Bronchial epithelial cell (primary cell): ENCODE measurements at regions not wholly inside any gene's neighbourhood (a gene's known extent, or its start where the extent isn't known, plus 50 kb on each side); places are given as distances from the start of the nearest gene placed in this dataset.
"Not testable (repeated sequence)": the region's sequence is repeated elsewhere in the genome, so short reads cannot be mapped to it uniquely, and the experiment has no call there.

Experiments
- DNase-seq: peaks from one replicate; pipeline ENCODE4 v3.0.0-alpha.2; 2010; ENCODE audit warnings: low read depth
- FAIRE-seq: peaks from 2 replicates; lab custom pipeline; 2011; peaks lifted over from hg19 to GRCh38; lab: Jason Lieb, UNC
- H3K27me3 ChIP-seq: 2 replicates; pipeline ENCODE4 v1.5.1; 2011; ENCODE audit warnings: low read length; ENCODE audit not compliant: control insufficient read depth, insufficient read depth
- H3K36me3 ChIP-seq: 2 replicates; pipeline ENCODE4 v1.5.1; 2011; ENCODE audit warnings: low read length; ENCODE audit not compliant: control insufficient read depth, insufficient read depth
- H3K4me3 ChIP-seq: 2 replicates; pipeline ENCODE4 v1.5.1; 2011; ENCODE audit warnings: mild to moderate bottlenecking, low read depth, low read length, control low read depth
- CTCF ChIP-seq: IDR thresholded peaks from 2 replicates; pipeline ENCODE4 v1.5.1; 2011; ENCODE audit warnings: mild to moderate bottlenecking, moderate library complexity, low read length, control low read depth, inconsistent platforms; ENCODE audit not compliant: insufficient read depth, severe bottlenecking

- FAIRE-seq = peak; percentile 13
Observed at GRCh38 chr14:105741707-105742530, 215.5 kb downstream of the TMEM121 start.

GRCh38 chr14:105742531-105742848 lies 216.1 kb downstream of the TMEM121 start:
- no peaks in the 10 kb centered on the region for H3K36me3 ChIP-seq
- FAIRE-seq (no peak), DNase-seq (no peak)
- no peak overlapping the region for H3K4me3 ChIP-seq
- no peak for TF ChIP-seq CTCF
- no peaks in the 10 kb centered on the region for H3K27me3 ChIP-seq

More at GRCh38 chr14:105741707-105742530, 215.5 kb downstream of the TMEM121 start:
- not testable (repeated sequence) for DNase-seq, H3K4me3 ChIP-seq, H3K36me3 ChIP-seq, H3K27me3 ChIP-seq

GRCh38 chr14:105742904-105743701 lies 216.7 kb downstream of the TMEM121 start:
- DNase-seq, H3K36me3 ChIP-seq, H3K27me3 ChIP-seq, H3K4me3 ChIP-seq, FAIRE-seq: not testable (repeated sequence)

GRCh38 chr14:105744213-105744787 lies 217.9 kb downstream of the TMEM121 start:
- H3K4me3 ChIP-seq, H3K36me3 ChIP-seq, DNase-seq, FAIRE-seq, H3K27me3 ChIP-seq: not testable (repeated sequence)

GRCh38 chr14:105745433-105746123 lies 219.2 kb downstream of the TMEM121 start:
- H3K4me3 ChIP-seq = no peak overlapping the region
- no peaks in the 10 kb centered on the region for H3K27me3 ChIP-seq
- DNase-seq (no peak), FAIRE-seq (no peak)
- H3K36me3 ChIP-seq = no peaks in the 10 kb centered on the region
- TF ChIP-seq CTCF = no peak

- Histone ChIP-seq H3K36me3 (no peaks in the 10 kb centered on the region), H3K4me3 (no peak overlapping the region), H3K27me3 (no peaks in the 10 kb centered on the region)
- TF ChIP-seq CTCF = no peak
- no peak for DNase-seq
- FAIRE-seq = no peak
Observed at GRCh38 chr14:105746124-105746514, 219.7 kb downstream of the TMEM121 start.

- not testable (repeated sequence) for H3K4me3 ChIP-seq
Observed at GRCh38 chr14:105746800-105747502, 220.6 kb downstream of the TMEM121 start.

GRCh38 chr14:105747503-105748203 lies 221.3 kb downstream of the TMEM121 start:
- DNase-seq, H3K36me3 ChIP-seq, FAIRE-seq, H3K27me3 ChIP-seq, H3K4me3 ChIP-seq: not testable (repeated sequence)

More at GRCh38 chr14:105746800-105747502, 220.6 kb downstream of the TMEM121 start:
- H3K36me3 ChIP-seq, H3K27me3 ChIP-seq, DNase-seq, FAIRE-seq: not testable (repeated sequence)
